K562 (cell line): ENCODE measurements at regions not wholly inside any gene's neighbourhood (a gene's known extent, or its start where the extent isn't known, plus 50 kb on each side); places are given as distances from the start of the nearest gene placed in this dataset.
A peak's percentile ranks its signal among the peaks of the same experiment; 100 is the strongest.

Source experiments
- BRCA1 ChIP-seq, 2 experiments: fragments of 450-650 bp in 1 of 2; sonication (generic) in 1 of 2; formaldehyde crosslinking in 1 of 2; IDR thresholded peaks; 2 replicates each; pipeline versions ENCODE4 v1.5.0 to v1.6.1; 2017 to 2020; ENCODE audit warnings: mild to moderate bottlenecking in 1 of 2, missing genetic modification reagents in 1 of 2
- COPS2 ChIP-seq: fragments of 450-650 bp; conservative IDR thresholded peaks from 2 replicates; pipeline ENCODE4 v1.6.1; 2016; ENCODE audit warnings: mild to moderate bottlenecking, moderate library complexity
- EP300 ChIP-seq: IDR thresholded peaks from 2 replicates; pipeline ENCODE4 v1.6.1; 2012; ENCODE audit warnings: low read length, improper control_type of control experiment
- HIVEP1 ChIP-seq: fragments of 250-450 bp; sonication (Bioruptor Pico); IDR thresholded peaks from 2 replicates; pipeline ENCODE4 v1.4.0; 2020; ENCODE audit warnings: mild to moderate bottlenecking
- KDM2B ChIP-seq: fragments of 250-450 bp; sonication (Bioruptor Pico); IDR thresholded peaks from 2 replicates; pipeline ENCODE4 v1.8.0; 2021; ENCODE audit warnings: mild to moderate bottlenecking, moderate library complexity
- KLF13 ChIP-seq: fragments of 450-650 bp; IDR thresholded peaks from 2 replicates; pipeline ENCODE4 v1.6.1; 2016; ENCODE audit warnings: missing genetic modification characterization, low read depth, mild to moderate bottlenecking, missing compliant biosample characterization, moderate library complexity, borderline replicate concordance
- MAFF ChIP-seq: IDR thresholded peaks from 2 replicates; pipeline ENCODE4 v1.6.1; 2012; ENCODE audit warnings: low read length, improper control_type of control experiment
- NFE2 ChIP-seq: IDR thresholded peaks from 2 replicates; pipeline ENCODE4 v1.6.1; 2014; ENCODE audit warnings: antibody characterized with exemption, low read depth
- NR1H2 ChIP-seq: sonication (generic); formaldehyde crosslinking; IDR thresholded peaks from 2 replicates; pipeline ENCODE4 v1.4.0; 2020; ENCODE audit warnings: mild to moderate bottlenecking, missing genetic modification reagents
- PML ChIP-seq: IDR thresholded peaks from 2 replicates; pipeline ENCODE4 v1.6.1; 2012; ENCODE audit warnings: low read length, inconsistent platforms
- POLR3G ChIP-seq: IDR thresholded peaks from 2 replicates; pipeline ENCODE4 v1.6.1; 2011; ENCODE audit not compliant: insufficient read length, insufficient replicate concordance; ENCODE audit errors: extremely low read depth
- PRMT5 ChIP-seq: sonication (generic); formaldehyde crosslinking; IDR thresholded peaks from 2 replicates; pipeline ENCODE4 v1.5.0; 2020; ENCODE audit warnings: missing genetic modification reagents
- TAL1 ChIP-seq: fragments of 450-650 bp; IDR thresholded peaks from 2 replicates; pipeline ENCODE4 v1.6.1; 2016; ENCODE audit warnings: mild to moderate bottlenecking
- TOE1 ChIP-seq, 2 experiments: fragments of 450-650 bp in 1 of 2; sonication (generic) in 1 of 2; formaldehyde crosslinking in 1 of 2; IDR thresholded peaks; 2 replicates each; pipeline versions ENCODE4 v1.7.1 to v1.8.0; 2016 to 2022; ENCODE audit warnings: borderline replicate concordance in 2 of 2, mild to moderate bottlenecking in 2 of 2, antibody characterized with exemption in 1 of 2, inconsistent platforms in 1 of 2, low read depth in 1 of 2, missing genetic modification reagents in 1 of 2, moderate library complexity in 1 of 2
- ZBED1 ChIP-seq: IDR thresholded peaks from 2 replicates; pipeline ENCODE4 v1.6.1; 2014
- TF ChIP-seq, protein P1 (sequence below): sonication (generic); formaldehyde crosslinking; IDR thresholded peaks from 2 replicates; pipeline ENCODE4 v1.8.1; 2022; ENCODE audit warnings: missing genetic modification reagents
- TF ChIP-seq, protein P2 (sequence below): fragments of 250-450 bp; sonication (Bioruptor Pico); IDR thresholded peaks from 2 replicates; pipeline ENCODE4 v1.4.0; 2020; ENCODE audit warnings: mild to moderate bottlenecking, moderate library complexity
- TF ChIP-seq, protein P3 (sequence below): fragments of 150-350 bp; IDR thresholded peaks from 2 replicates; pipeline ENCODE4 v1.6.1; 2014; ENCODE audit warnings: low read depth, mild to moderate bottlenecking, low read length, borderline replicate concordance
- TF ChIP-seq, protein P4 (sequence below): fragments of 450-650 bp; IDR thresholded peaks from 2 replicates; pipeline ENCODE4 v1.6.1; 2018; ENCODE audit not compliant: partially characterized antibody

DNA sequence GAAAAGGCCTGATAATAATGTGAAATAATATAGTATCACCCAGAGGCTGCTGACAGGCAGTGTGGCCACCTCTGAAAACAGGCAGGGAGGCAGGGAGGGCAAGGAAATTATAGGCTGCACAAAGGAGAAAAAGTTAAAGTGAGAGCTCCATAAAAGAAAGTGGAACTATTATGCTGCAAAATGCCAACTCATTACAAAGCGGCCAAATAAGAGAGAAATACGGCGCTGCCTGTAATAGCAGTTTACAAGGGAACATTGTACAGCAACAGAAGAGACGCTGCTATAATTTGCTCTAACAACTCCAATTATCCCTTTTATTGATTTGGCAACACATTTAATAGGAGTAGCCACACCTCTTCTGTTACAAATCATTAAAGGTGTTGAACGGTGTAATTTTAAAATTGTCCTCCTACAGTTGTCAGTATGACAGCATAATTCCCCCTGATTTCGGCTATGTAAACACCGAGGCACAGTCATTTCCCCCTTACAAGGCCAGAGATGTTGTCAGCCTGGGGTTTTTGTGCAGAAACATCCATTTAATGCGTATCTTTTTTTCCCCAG lies 120.3 kb downstream of the MRM1 start (continued):
- TF ChIP-seq NR1H2 (CRISPR knock-in tag) (no peak), MAFF (peak; percentile 20; the same call in 1 of the 2 replicates), ZBED1 (no peak), TOE1 (IDR thresholded peaks at IDR 0.05; ENCODE audit: borderline replicate concordance) (no peak), TOE1 (CRISPR knock-in tag; IDR thresholded peaks at IDR 0.05; ENCODE audit: borderline replicate concordance, low read depth) (no peak), COPS2 (no peak), NFE2 (peak; percentile 52), POLR3G (no peak), HIVEP1 (CRISPR knock-in tag) (no peak), EP300 (no peak), PRMT5 (CRISPR knock-in tag) (no peak), TAL1 (0 out of 2 replicates have a peak, but pooled peaks have one; percentile 10), BRCA1 (IDR thresholded peaks at IDR 0.05) (no peak), BRCA1 (CRISPR knock-in tag; IDR thresholded peaks at IDR 0.05) (no peak), KDM2B (CRISPR knock-in tag) (no peak), KLF13 (tag) (no peak), PML (no peak)
- TF ChIP-seq, protein P1, sequence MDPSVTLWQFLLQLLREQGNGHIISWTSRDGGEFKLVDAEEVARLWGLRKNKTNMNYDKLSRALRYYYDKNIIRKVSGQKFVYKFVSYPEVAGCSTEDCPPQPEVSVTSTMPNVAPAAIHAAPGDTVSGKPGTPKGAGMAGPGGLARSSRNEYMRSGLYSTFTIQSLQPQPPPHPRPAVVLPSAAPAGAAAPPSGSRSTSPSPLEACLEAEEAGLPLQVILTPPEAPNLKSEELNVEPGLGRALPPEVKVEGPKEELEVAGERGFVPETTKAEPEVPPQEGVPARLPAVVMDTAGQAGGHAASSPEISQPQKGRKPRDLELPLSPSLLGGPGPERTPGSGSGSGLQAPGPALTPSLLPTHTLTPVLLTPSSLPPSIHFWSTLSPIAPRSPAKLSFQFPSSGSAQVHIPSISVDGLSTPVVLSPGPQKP: no peak
- TF ChIP-seq, protein P2, sequence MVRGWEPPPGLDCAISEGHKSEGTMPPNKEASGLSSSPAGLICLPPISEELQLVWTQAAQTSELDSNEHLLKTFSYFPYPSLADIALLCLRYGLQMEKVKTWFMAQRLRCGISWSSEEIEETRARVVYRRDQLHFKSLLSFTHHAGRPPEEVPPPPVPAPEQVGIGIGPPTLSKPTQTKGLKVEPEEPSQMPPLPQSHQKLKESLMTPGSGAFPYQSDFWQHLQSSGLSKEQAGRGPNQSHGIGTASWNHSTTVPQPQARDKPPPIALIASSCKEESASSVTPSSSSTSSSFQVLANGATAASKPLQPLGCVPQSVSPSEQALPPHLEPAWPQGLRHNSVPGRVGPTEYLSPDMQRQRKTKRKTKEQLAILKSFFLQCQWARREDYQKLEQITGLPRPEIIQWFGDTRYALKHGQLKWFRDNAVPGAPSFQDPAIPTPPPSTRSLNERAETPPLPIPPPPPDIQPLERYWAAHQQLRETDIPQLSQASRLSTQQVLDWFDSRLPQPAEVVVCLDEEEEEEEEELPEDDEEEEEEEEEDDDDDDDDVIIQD (CRISPR knock-in tag): no peak
- TF ChIP-seq, protein P3, sequence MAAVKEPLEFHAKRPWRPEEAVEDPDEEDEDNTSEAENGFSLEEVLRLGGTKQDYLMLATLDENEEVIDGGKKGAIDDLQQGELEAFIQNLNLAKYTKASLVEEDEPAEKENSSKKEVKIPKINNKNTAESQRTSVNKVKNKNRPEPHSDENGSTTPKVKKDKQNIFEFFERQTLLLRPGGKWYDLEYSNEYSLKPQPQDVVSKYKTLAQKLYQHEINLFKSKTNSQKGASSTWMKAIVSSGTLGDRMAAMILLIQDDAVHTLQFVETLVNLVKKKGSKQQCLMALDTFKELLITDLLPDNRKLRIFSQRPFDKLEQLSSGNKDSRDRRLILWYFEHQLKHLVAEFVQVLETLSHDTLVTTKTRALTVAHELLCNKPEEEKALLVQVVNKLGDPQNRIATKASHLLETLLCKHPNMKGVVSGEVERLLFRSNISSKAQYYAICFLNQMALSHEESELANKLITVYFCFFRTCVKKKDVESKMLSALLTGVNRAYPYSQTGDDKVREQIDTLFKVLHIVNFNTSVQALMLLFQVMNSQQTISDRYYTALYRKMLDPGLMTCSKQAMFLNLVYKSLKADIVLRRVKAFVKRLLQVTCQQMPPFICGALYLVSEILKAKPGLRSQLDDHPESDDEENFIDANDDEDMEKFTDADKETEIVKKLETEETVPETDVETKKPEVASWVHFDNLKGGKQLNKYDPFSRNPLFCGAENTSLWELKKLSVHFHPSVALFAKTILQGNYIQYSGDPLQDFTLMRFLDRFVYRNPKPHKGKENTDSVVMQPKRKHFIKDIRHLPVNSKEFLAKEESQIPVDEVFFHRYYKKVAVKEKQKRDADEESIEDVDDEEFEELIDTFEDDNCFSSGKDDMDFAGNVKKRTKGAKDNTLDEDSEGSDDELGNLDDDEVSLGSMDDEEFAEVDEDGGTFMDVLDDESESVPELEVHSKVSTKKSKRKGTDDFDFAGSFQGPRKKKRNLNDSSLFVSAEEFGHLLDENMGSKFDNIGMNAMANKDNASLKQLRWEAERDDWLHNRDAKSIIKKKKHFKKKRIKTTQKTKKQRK: no peak
- TF ChIP-seq, protein P4, sequence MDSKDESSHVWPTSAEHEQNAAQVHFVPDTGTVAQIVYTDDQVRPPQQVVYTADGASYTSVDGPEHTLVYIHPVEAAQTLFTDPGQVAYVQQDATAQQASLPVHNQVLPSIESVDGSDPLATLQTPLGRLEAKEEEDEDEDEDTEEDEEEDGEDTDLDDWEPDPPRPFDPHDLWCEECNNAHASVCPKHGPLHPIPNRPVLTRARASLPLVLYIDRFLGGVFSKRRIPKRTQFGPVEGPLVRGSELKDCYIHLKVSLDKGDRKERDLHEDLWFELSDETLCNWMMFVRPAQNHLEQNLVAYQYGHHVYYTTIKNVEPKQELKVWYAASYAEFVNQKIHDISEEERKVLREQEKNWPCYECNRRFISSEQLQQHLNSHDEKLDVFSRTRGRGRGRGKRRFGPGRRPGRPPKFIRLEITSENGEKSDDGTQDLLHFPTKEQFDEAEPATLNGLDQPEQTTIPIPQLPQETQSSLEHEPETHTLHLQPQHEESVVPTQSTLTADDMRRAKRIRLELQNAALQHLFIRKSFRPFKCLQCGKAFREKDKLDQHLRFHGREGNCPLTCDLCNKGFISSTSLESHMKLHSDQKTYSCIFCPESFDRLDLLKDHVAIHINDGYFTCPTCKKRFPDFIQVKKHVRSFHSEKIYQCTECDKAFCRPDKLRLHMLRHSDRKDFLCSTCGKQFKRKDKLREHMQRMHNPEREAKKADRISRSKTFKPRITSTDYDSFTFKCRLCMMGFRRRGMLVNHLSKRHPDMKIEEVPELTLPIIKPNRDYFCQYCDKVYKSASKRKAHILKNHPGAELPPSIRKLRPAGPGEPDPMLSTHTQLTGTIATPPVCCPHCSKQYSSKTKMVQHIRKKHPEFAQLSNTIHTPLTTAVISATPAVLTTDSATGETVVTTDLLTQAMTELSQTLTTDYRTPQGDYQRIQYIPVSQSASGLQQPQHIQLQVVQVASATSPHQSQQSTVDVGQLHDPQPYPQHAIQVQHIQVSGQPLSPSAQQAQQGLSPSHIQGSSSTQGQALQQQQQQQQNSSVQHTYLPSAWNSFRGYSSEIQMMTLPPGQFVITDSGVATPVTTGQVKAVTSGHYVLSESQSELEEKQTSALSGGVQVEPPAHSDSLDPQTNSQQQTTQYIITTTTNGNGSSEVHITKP: no peak
